MM.1S (cell line): ENCODE measurements at regions not wholly inside any gene's neighbourhood (a gene's known extent, or its start where the extent isn't known, plus 50 kb on each side); places are given as distances from the start of the nearest gene placed in this dataset.

Source experiments
- DNase-seq: peaks from one replicate; pipeline ENCODE4 v3.0.0-alpha.2; 2015
- H2AFZ ChIP-seq: fragments of 300-600 bp; sonication (generic); 2 replicates; pipeline ENCODE4 v1.6.0; 2016; ENCODE audit warnings: antibody characterized with exemption, low read length
- H3F3A ChIP-seq: fragments of 300-600 bp; sonication (generic); 2 replicates; pipeline ENCODE4 v1.6.1; 2016; ENCODE audit warnings: mild to moderate bottlenecking, antibody characterized with exemption, low read length, moderate library complexity, mixed read lengths; ENCODE audit not compliant: insufficient read depth
- H3K27ac ChIP-seq: fragments of 300-600 bp; sonication (generic); 2 replicates; pipeline ENCODE4 v1.5.1; 2016; ENCODE audit warnings: mild to moderate bottlenecking, low read length
- H3K27me3 ChIP-seq: fragments of 300-600 bp; sonication (generic); replicated peaks from 2 replicates; pipeline ENCODE4 v1.6.0; 2016; ENCODE audit warnings: low read length; ENCODE audit not compliant: insufficient read depth
- H3K36me3 ChIP-seq: fragments of 300-600 bp; sonication (generic); replicated peaks from 2 replicates; pipeline ENCODE4 v1.6.1; 2016; ENCODE audit warnings: mild to moderate bottlenecking, low read length, mixed read lengths; ENCODE audit not compliant: insufficient read depth
- H3K4me1 ChIP-seq: fragments of 300-600 bp; sonication (generic); 2 replicates; pipeline ENCODE4 v1.6.1; 2016; ENCODE audit warnings: low read length, mixed read lengths
- H3K4me2 ChIP-seq: fragments of 300-600 bp; sonication (generic); 2 replicates; pipeline ENCODE4 v1.6.0; 2016; ENCODE audit warnings: low read depth, low read length
- H3K4me3 ChIP-seq: fragments of 300-600 bp; sonication (generic); 2 replicates; pipeline ENCODE4 v1.5.1; 2016; ENCODE audit warnings: low read length, mixed read lengths
- H3K79me2 ChIP-seq: fragments of 300-600 bp; sonication (generic); 2 replicates; pipeline ENCODE4 v1.6.1; 2016; ENCODE audit warnings: mixed run types, low read length, mixed read lengths
- H3K9ac ChIP-seq: fragments of 300-600 bp; sonication (generic); 2 replicates; pipeline ENCODE4 v1.6.1; 2016; ENCODE audit warnings: low read length, mixed read lengths
- H3K9me2 ChIP-seq: fragments of 300-600 bp; sonication (generic); replicated peaks from 2 replicates; pipeline ENCODE4 v1.6.1; 2016; ENCODE audit warnings: mild to moderate bottlenecking, low read length, mixed read lengths; ENCODE audit not compliant: insufficient read depth
- H3K9me3 ChIP-seq: fragments of 300-600 bp; sonication (generic); replicated peaks from 2 replicates; pipeline ENCODE4 v1.6.1; 2016; ENCODE audit warnings: mild to moderate bottlenecking, low read length, mixed read lengths; ENCODE audit not compliant: insufficient read depth
- H4K20me1 ChIP-seq: fragments of 300-600 bp; sonication (generic); 2 replicates; pipeline ENCODE4 v1.6.1; 2016; ENCODE audit warnings: mild to moderate bottlenecking, low read length, moderate library complexity, mixed read lengths; ENCODE audit not compliant: insufficient read depth
- EZH2 ChIP-seq: fragments of 300-600 bp; sonication (generic); optimal IDR thresholded peaks from 2 replicates; pipeline ENCODE3; 2017; ENCODE audit warnings: low read depth, mild to moderate bottlenecking, antibody characterized with exemption, low read length, mixed read lengths
- EZH2phosphoT487 ChIP-seq: fragments of 300-600 bp; sonication (generic); IDR thresholded peaks from 2 replicates; pipeline ENCODE4 v1.6.1; 2018; ENCODE audit warnings: antibody characterized with exemption, low read length
- TF ChIP-seq, protein P1 (sequence below): fragments of 300-600 bp; sonication (generic); IDR thresholded peaks from 2 replicates; pipeline ENCODE4 v1.5.1; 2016; ENCODE audit warnings: antibody characterized with exemption, low read length, mixed read lengths

DNA sequence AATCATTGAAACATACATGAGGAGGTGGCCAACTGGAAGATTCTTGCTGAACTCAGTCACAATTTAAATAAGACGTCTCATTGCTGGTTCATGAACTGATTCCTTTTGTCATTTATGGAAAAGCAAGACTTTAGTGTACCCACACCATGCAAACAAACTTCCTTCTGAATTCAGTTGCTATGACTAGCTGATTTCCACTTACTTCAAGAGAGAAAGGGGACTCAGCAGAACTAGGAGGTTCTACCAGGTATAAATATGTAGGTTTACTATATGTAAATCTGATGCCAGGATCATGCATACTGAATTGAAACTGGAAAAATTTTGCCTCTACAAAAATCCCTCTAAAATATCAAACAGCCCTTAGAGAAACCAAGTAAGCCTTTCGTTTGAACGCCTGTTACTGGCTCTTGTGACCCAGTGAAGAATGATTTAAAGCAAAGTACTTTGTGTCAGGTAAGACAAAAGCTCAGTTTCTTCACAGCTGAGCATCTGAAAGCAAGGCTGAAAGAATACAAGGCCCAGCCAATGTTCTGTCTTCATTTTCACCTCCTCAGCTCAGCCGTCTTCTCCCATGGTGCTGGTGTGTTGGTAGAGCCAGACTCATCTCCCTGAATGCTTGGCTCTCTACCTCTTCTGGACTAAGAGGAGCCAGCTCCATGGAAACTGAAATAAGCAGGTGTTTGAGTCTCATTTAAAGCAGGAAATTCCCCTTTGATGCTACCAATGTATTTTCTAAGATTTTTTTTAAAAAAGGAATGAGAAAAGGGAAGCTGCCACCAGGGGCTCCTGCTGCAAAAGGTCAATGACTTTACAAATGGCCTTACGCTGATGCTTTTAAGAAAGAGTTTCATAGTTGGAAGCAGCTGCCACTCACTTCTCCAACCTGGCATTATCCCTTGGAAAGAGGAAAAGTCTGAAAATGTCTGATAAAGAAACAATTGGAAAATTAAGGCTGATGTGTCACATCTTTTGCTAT is 301.6 kb downstream of the EFHB start:
- H3K36me3 ChIP-seq: no peaks in the 10 kb centered on the region
- H3K79me2 ChIP-seq: no peaks in the 10 kb centered on the region
- H3K27ac ChIP-seq: no peak overlapping the region
- no peak for DNase-seq
- H3F3A ChIP-seq: no peaks in the 10 kb centered on the region
- H3K9me2 ChIP-seq: no peaks in the 10 kb centered on the region
- H3K9me3 ChIP-seq: no peaks in the 10 kb centered on the region
- no peaks in the 10 kb centered on the region for H3K4me1 ChIP-seq
- TF ChIP-seq EZH2 (no peak), EZH2phosphoT487 (no peak)
- TF ChIP-seq, protein P1, sequence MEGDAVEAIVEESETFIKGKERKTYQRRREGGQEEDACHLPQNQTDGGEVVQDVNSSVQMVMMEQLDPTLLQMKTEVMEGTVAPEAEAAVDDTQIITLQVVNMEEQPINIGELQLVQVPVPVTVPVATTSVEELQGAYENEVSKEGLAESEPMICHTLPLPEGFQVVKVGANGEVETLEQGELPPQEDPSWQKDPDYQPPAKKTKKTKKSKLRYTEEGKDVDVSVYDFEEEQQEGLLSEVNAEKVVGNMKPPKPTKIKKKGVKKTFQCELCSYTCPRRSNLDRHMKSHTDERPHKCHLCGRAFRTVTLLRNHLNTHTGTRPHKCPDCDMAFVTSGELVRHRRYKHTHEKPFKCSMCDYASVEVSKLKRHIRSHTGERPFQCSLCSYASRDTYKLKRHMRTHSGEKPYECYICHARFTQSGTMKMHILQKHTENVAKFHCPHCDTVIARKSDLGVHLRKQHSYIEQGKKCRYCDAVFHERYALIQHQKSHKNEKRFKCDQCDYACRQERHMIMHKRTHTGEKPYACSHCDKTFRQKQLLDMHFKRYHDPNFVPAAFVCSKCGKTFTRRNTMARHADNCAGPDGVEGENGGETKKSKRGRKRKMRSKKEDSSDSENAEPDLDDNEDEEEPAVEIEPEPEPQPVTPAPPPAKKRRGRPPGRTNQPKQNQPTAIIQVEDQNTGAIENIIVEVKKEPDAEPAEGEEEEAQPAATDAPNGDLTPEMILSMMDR: no peak
- no peaks in the 10 kb centered on the region for H4K20me1 ChIP-seq
- H2AFZ ChIP-seq: no peak overlapping the region
- no peak overlapping the region for H3K9ac ChIP-seq
- no peak overlapping the region for H3K4me3 ChIP-seq
- H3K4me2 ChIP-seq: no peak overlapping the region
- H3K27me3 ChIP-seq: no peaks in the 10 kb centered on the region

DNA sequence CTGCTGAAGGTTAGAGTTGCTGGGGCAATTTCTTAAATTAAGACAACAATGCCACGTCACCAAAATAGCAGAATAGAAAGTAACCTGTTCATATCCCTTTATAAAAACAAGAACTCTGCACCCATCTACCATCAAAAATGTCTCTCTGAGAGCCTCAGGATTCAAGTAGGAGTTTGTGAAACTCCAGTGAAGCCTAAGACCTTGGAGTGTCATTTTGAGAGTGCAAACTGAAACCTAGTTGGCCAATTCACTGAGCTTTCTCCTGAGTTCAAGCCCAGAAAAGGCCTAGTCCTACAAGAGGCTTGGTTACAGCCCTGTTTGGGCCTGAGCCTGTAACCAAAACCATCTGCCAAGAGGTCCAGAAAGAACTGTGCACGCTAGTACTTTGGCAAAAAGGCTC is 335.1 kb downstream of the EFHB start:
- H3F3A ChIP-seq: no peaks in the 10 kb centered on the region; the same call in 1 of the 2 replicates
- no peaks in the 10 kb centered on the region for H3K36me3 ChIP-seq
- TF ChIP-seq, protein P1: no peak
- TF ChIP-seq EZH2 (no peak), EZH2phosphoT487 (no peak)
- no peak overlapping the region for H3K27ac ChIP-seq
- H3K79me2 ChIP-seq: no peaks in the 10 kb centered on the region
- no peak overlapping the region for H3K4me3 ChIP-seq
- H3K9me2 ChIP-seq: no peaks in the 10 kb centered on the region
- H3K9me3 ChIP-seq: no peaks in the 10 kb centered on the region
- H3K9ac ChIP-seq: no peak overlapping the region
- no peaks in the 10 kb centered on the region for H3K27me3 ChIP-seq
- H4K20me1 ChIP-seq: no peaks in the 10 kb centered on the region
- H3K4me1 ChIP-seq: peaks cover 7% of the 10 kb centered on the region; the same call in 1 of the 2 replicates
- H2AFZ ChIP-seq: no peak overlapping the region
- peak; percentile 11 for DNase-seq
- no peak overlapping the region for H3K4me2 ChIP-seq

DNA sequence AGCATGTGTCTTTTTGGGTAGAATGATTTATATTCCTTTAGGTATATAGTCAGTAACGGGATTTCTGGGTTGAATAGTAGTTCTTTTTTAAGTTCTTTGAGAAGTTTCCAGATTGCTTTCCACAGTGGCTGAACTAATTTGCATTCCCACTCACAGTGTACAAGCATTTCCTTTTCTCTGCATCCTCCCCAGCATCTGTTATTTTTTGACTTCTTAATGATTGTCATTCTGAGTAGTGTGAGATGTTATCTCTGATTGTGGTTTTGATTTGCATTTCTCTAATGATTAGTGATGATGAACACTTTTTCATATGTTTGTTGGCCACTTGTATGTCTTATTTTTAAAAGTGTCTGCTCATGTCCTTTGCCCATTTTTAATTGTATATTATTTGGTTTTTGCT is 337.6 kb downstream of the EFHB start:
- H3K4me1 ChIP-seq: peaks cover 7% of the 10 kb centered on the region; the same call in 1 of the 2 replicates
- no peak overlapping the region for H3K4me3 ChIP-seq
- no peak overlapping the region for H2AFZ ChIP-seq
- H3K9me3 ChIP-seq: no peaks in the 10 kb centered on the region
- no peak overlapping the region for H3K27ac ChIP-seq
- no peaks in the 10 kb centered on the region for H3K36me3 ChIP-seq
- H3K9ac ChIP-seq: no peak overlapping the region
- no peaks in the 10 kb centered on the region for H3K79me2 ChIP-seq
- no peaks in the 10 kb centered on the region; the same call in 1 of the 2 replicates for H3F3A ChIP-seq
- no peaks in the 10 kb centered on the region for H3K27me3 ChIP-seq
- H3K9me2 ChIP-seq: no peaks in the 10 kb centered on the region
- no peaks in the 10 kb centered on the region for H4K20me1 ChIP-seq
- DNase-seq: peak; percentile 16
- TF ChIP-seq EZH2 (no peak), EZH2phosphoT487 (no peak)
- TF ChIP-seq, protein P1: no peak
- H3K4me2 ChIP-seq: no peak overlapping the region
